IMR-90 (cell line): ENCODE measurements at regions not wholly inside any gene's neighbourhood (a gene's known extent, or its start where the extent isn't known, plus 50 kb on each side); places are given as distances from the start of the nearest gene placed in this dataset.

Source experiments
- ATAC-seq: fragments of 200-7000 bp; cut with Tn5 transposase; 2 replicates; pipeline ENCODE4 v1.9.1; 2020; ENCODE audit warnings: low read depth, mild to moderate bottlenecking, moderate library complexity
- BruUV-seq: library from RNA; stranded (reverse); fragments of 400-500 nt; replicated peaks from 2 replicates; lab custom pipeline; 2021; lab: Mats Ljungman, UMichigan
- CTCF ChIA-PET: fragments of 300-600 bp; formaldehyde crosslinking; extraction: SDS; loops from one replicate; lab custom pipeline; 2021; ENCODE audit warnings: antibody characterized with exemption; lab: Yijun Ruan, JAX
- POLR2A ChIA-PET: fragments of 300-600 bp; sonication (Branson Sonifier 250); formaldehyde crosslinking; loops from one replicate; lab custom pipeline; 2022; ENCODE audit warnings: antibody characterized with exemption; ENCODE audit not compliant: unreplicated experiment; lab: Charles Lee
- DNase-seq: peaks from one replicate; pipeline ENCODE4 v3.0.0; 2013
- H2AFZ ChIP-seq: replicated peaks from 2 replicates; pipeline ENCODE3; 2013; ENCODE audit warnings: low read length, mild to moderate bottlenecking; ENCODE audit not compliant: poor library complexity
- H2AK5ac ChIP-seq: 2 replicates; pipeline ENCODE4 v1.6.1; 2013; ENCODE audit warnings: low read depth, low read length, inconsistent platforms
- H2AK9ac ChIP-seq: replicated peaks from 2 replicates; pipeline ENCODE3; 2013; ENCODE audit warnings: mild to moderate bottlenecking, low read depth, low read length, moderate library complexity; ENCODE audit not compliant: poor library complexity
- H2BK120ac ChIP-seq: 2 replicates; pipeline ENCODE4 v1.6.1; 2013; ENCODE audit warnings: low read depth, low read length, inconsistent platforms
- H2BK15ac ChIP-seq: 3 replicates; pipeline ENCODE4 v1.6.1; 2013; ENCODE audit warnings: low read depth, low read length, inconsistent platforms
- H2BK20ac ChIP-seq: 2 replicates; pipeline ENCODE4 v1.6.1; 2013; ENCODE audit warnings: low read depth, mild to moderate bottlenecking, inconsistent platforms, low read length, moderate library complexity
- H2BK5ac ChIP-seq: 2 replicates; pipeline ENCODE4 v1.6.1; 2013; ENCODE audit warnings: mild to moderate bottlenecking, low read depth, low read length, inconsistent platforms; ENCODE audit not compliant: poor library complexity, severe bottlenecking
- H3K14ac ChIP-seq: replicated peaks from 2 replicates; pipeline ENCODE4 v1.6.1; 2013; ENCODE audit warnings: low read depth, low read length, inconsistent platforms
- H3K18ac ChIP-seq: 2 replicates; pipeline ENCODE4 v1.6.1; 2013; ENCODE audit warnings: low read depth, low read length, control low read depth
- H3K23ac ChIP-seq: 2 replicates; pipeline ENCODE4 v1.6.1; 2013; ENCODE audit warnings: low read depth, low read length, inconsistent platforms
- H3K27ac ChIP-seq: 2 replicates; pipeline ENCODE4 v1.5.1; 2013; ENCODE audit warnings: mild to moderate bottlenecking, control low read depth, low read length; ENCODE audit not compliant: insufficient read depth
- H3K27me3 ChIP-seq: 2 replicates; pipeline ENCODE4 v1.6.1; 2013; ENCODE audit warnings: low read length; ENCODE audit not compliant: control insufficient read depth, insufficient read depth
- H3K36me3 ChIP-seq: 2 replicates; pipeline ENCODE4 v1.6.1; 2013; ENCODE audit warnings: low read length, mixed read lengths; ENCODE audit not compliant: control insufficient read depth, insufficient read depth
- H3K4ac ChIP-seq: 2 replicates; pipeline ENCODE4 v1.6.1; 2013; ENCODE audit warnings: low read depth, low read length, inconsistent platforms
- H3K4me1 ChIP-seq: 2 replicates; pipeline ENCODE4 v1.6.1; 2013; ENCODE audit warnings: low read length, mixed read lengths; ENCODE audit not compliant: control insufficient read depth, insufficient read depth
- H3K4me2 ChIP-seq: 2 replicates; pipeline ENCODE4 v1.6.1; 2013; ENCODE audit warnings: low read depth, mild to moderate bottlenecking, control low read depth, low read length, moderate library complexity
- H3K4me3 ChIP-seq: 2 replicates; pipeline ENCODE4 v1.5.1; 2013; ENCODE audit warnings: low read depth, mild to moderate bottlenecking, control low read depth, low read length, moderate library complexity; ENCODE audit not compliant: insufficient read depth
- H3K56ac ChIP-seq: 2 replicates; pipeline ENCODE4 v1.6.1; 2013; ENCODE audit warnings: low read length, inconsistent platforms; ENCODE audit not compliant: insufficient read depth; ENCODE audit errors: extremely low read depth
- H3K79me1 ChIP-seq, 2 experiments: 2 replicates each; pipeline ENCODE4 v1.6.1; 2013; ENCODE audit warnings: low read length in 2 of 2, inconsistent platforms in 1 of 2, low read depth in 1 of 2
- H3K9ac ChIP-seq: 2 replicates; pipeline ENCODE4 v1.6.1; 2013; ENCODE audit warnings: low read depth, low read length, control low read depth
- H3K9me1 ChIP-seq: 2 replicates; pipeline ENCODE4 v1.6.1; 2013; ENCODE audit warnings: low read length, inconsistent platforms; ENCODE audit not compliant: insufficient read depth
- H3K9me3 ChIP-seq: 2 replicates; pipeline ENCODE4 v1.6.1; 2013; ENCODE audit warnings: low read length; ENCODE audit not compliant: control insufficient read depth, insufficient read depth
- H4K20me1 ChIP-seq: 2 replicates; pipeline ENCODE4 v1.6.1; 2013; ENCODE audit warnings: low read length, inconsistent platforms; ENCODE audit not compliant: insufficient read depth
- H4K5ac ChIP-seq: 2 replicates; pipeline ENCODE4 v1.6.1; 2013; ENCODE audit warnings: mild to moderate bottlenecking, low read depth, low read length, control low read depth
- H4K8ac ChIP-seq, 2 experiments: 2 replicates each; pipeline ENCODE4 v1.6.1; 2013; ENCODE audit warnings: low read depth in 2 of 2, low read length in 2 of 2, control low read depth in 1 of 2, inconsistent platforms in 1 of 2
- H4K91ac ChIP-seq: 2 replicates; pipeline ENCODE4 v1.6.1; 2013; ENCODE audit warnings: low read depth, low read length, inconsistent platforms; ENCODE audit not compliant: insufficient read depth
- BHLHE40 ChIP-seq: fragments of 150-350 bp; IDR thresholded peaks from 2 replicates; pipeline ENCODE4 v1.6.1; 2016; ENCODE audit warnings: mild to moderate bottlenecking, low read depth, low read length
- CEBPB ChIP-seq: IDR thresholded peaks from 2 replicates; pipeline ENCODE4 v1.6.1; 2012; ENCODE audit warnings: low read depth, low read length, improper control_type of control experiment
- CHD1 ChIP-seq: IDR thresholded peaks from 2 replicates; pipeline ENCODE4 v1.6.1; 2012; ENCODE audit warnings: low read depth, low read length, improper control_type of control experiment
- CTCF ChIP-seq: conservative IDR thresholded peaks from 2 replicates; pipeline ENCODE4 v1.5.1; 2012; ENCODE audit warnings: mild to moderate bottlenecking, low read depth, low read length, improper control_type of control experiment
- FOS ChIP-seq: fragments of 150-350 bp; IDR thresholded peaks from 2 replicates; pipeline ENCODE4 v1.6.1; 2016; ENCODE audit warnings: low read depth, low read length
- MAFK ChIP-seq: IDR thresholded peaks from 2 replicates; pipeline ENCODE4 v1.6.1; 2012; ENCODE audit warnings: low read depth, low read length, improper control_type of control experiment
- MAZ ChIP-seq: IDR thresholded peaks from 2 replicates; pipeline ENCODE4 v1.6.1; 2012; ENCODE audit warnings: low read depth, mild to moderate bottlenecking, low read length, improper control_type of control experiment, moderate library complexity, borderline replicate concordance
- MXI1 ChIP-seq: IDR thresholded peaks from 2 replicates; pipeline ENCODE4 v1.6.1; 2012; ENCODE audit warnings: low read depth, mild to moderate bottlenecking, low read length, moderate library complexity, borderline replicate concordance
- POLR2A ChIP-seq: IDR thresholded peaks from 2 replicates; pipeline ENCODE4 v1.6.1; 2012; ENCODE audit warnings: mild to moderate bottlenecking, low read depth, low read length
- RAD21 ChIP-seq: IDR thresholded peaks from 2 replicates; pipeline ENCODE4 v1.6.1; 2012; ENCODE audit warnings: low read length, improper control_type of control experiment
- RCOR1 ChIP-seq: IDR thresholded peaks from 2 replicates; pipeline ENCODE4 v1.6.1; 2012; ENCODE audit warnings: mild to moderate bottlenecking, low read length, improper control_type of control experiment; ENCODE audit not compliant: insufficient replicate concordance
- RFX5 ChIP-seq: IDR thresholded peaks from 2 replicates; pipeline ENCODE4 v1.8.0; 2012; ENCODE audit warnings: low read depth, mild to moderate bottlenecking, low read length, moderate library complexity
- SMC3 ChIP-seq: fragments of 150-350 bp; IDR thresholded peaks from 2 replicates; pipeline ENCODE4 v1.6.1; 2016; ENCODE audit warnings: low read depth, mild to moderate bottlenecking, antibody characterized with exemption, low read length, moderate library complexity
- USF2 ChIP-seq: fragments of 150-350 bp; IDR thresholded peaks from 2 replicates; pipeline ENCODE4 v1.6.1; 2017; ENCODE audit warnings: mild to moderate bottlenecking, antibody characterized with exemption, low read length, low read depth
- WGBS, 2 experiments: methylation state at CpG; one replicate each; pipeline versions ENCODE4 v1.1.5 to v1.1.7; 2013; ENCODE audit warnings: missing lambda C conversion rate in 2 of 2; ENCODE audit not compliant: insufficient read length in 1 of 2; ENCODE audit errors: extremely low coverage in 2 of 2; 5-methylcytosine and 5-hydroxymethylcytosine counted together
- dilution Hi-C: fragments of 300-500 bp; cut with HindIII; formaldehyde crosslinking; loops from one replicate; pipeline ENCODE4 v1.14.3; 2018; ENCODE audit warnings: low sequenced_read_pairs; ENCODE audit not compliant: unreplicated experiment
- in situ Hi-C: fragments of 300-500 bp; cut with MboI; formaldehyde crosslinking; loops from 3 replicates; pipeline ENCODE4 v1.14.3; 2019; ENCODE audit warnings: low sequenced_read_pairs, inconsistent platforms, mixed read lengths
- intact Hi-C: fragments of 100-400 bp; cut with micrococcal nuclease; formaldehyde crosslinking; loops from 2 replicates; pipeline ENCODE4 v1.10.0; 2022

- BruUV-seq, result no TSS peak
- no peak for ATAC-seq
- WGBS, 2 experiments, result no CpG with 5 or more reads among the region's 1 CpG
- Histone ChIP-seq H2BK120ac (no peak overlapping the region), H3K23ac (no peak overlapping the region), H3K9me1 (no peaks in the 10 kb centered on the region), H2BK20ac (no peak overlapping the region), H2AK5ac (no peak overlapping the region), H2AFZ (no peak overlapping the region), H3K4me2 (no peak overlapping the region), H3K9me3 (no peaks in the 10 kb centered on the region; the same call in 1 of the 2 replicates), H3K18ac (no peak overlapping the region), H3K56ac (no peak overlapping the region), H2AK9ac (no peak overlapping the region), H3K4me3 (no peak overlapping the region), H3K27ac (no peak overlapping the region), H3K14ac (no peak overlapping the region), H3K9ac (no peak overlapping the region), H4K5ac (no peak overlapping the region), H3K4me1 (no peaks in the 10 kb centered on the region), H4K8ac (no peak overlapping the region), H3K27me3 (no peaks in the 10 kb centered on the region), H2BK5ac (no peak overlapping the region), H2BK15ac (no peak overlapping the region), H4K20me1 (no peaks in the 10 kb centered on the region), H3K36me3 (no peaks in the 10 kb centered on the region), H3K4ac (no peak overlapping the region), H4K91ac (no peak overlapping the region), H3K79me1 (no peaks in the 10 kb centered on the region)
- dilution Hi-C loops, result no loop called here
- intact Hi-C loops, result no loop called here
- TF ChIP-seq RAD21, result no peak
- no peak for TF ChIP-seq MAFK
- no peak for TF ChIP-seq CTCF
- TF ChIP-seq BHLHE40, result no peak
- TF ChIP-seq CEBPB, result no peak
- no peak for TF ChIP-seq USF2
- no peak for TF ChIP-seq CHD1
- no peak for TF ChIP-seq POLR2A
- TF ChIP-seq RCOR1, result no peak
- TF ChIP-seq MXI1, result no peak
- no peak for TF ChIP-seq MAZ
- no peak for TF ChIP-seq SMC3
- no peak for TF ChIP-seq RFX5
- TF ChIP-seq FOS, result no peak
- CTCF ChIA-PET, result no interaction called here
- DNase-seq, result no peak
- in situ Hi-C loops, result no loop called here
- POLR2A ChIA-PET, result no interaction called here
Measured at GRCh38 chr3:22506871-22507270, 696.3 kb upstream of the UBE2E2 start.
